OCI-LY7 (cell line): ENCODE measurements at regions not wholly inside any gene's neighbourhood (a gene's known extent, or its start where the extent isn't known, plus 50 kb on each side); places are given as distances from the start of the nearest gene placed in this dataset.

ENCODE experiments used
- BruUV-seq: library from RNA; stranded (reverse); fragments of 400-500 nt; replicated peaks from 2 replicates; lab custom pipeline; 2021; lab: Mats Ljungman, UMichigan
- CTCF ChIA-PET: fragments of 300-600 bp; sonication (Branson Sonifier 250); formaldehyde crosslinking; loops from one replicate; lab custom pipeline; 2022; ENCODE audit warnings: antibody characterized with exemption; ENCODE audit not compliant: unreplicated experiment; lab: Charles Lee
- POLR2A ChIA-PET: fragments of 300-600 bp; sonication (Branson Sonifier 250); formaldehyde crosslinking; loops from one replicate; lab custom pipeline; 2022; ENCODE audit warnings: antibody characterized with exemption; lab: Charles Lee
- DNase-seq: peaks from one replicate; pipeline ENCODE4 v3.0.0-alpha.2; 2015; ENCODE audit warnings: low spot score
- H2AFZ ChIP-seq: fragments of 200-600 bp; sonication (generic), shearing (Covaris generic); 2 replicates; pipeline ENCODE4 v1.6.1; 2014; ENCODE audit warnings: mild to moderate bottlenecking, antibody characterized with exemption, low read length, moderate library complexity
- H3K27ac ChIP-seq: fragments of 200-600 bp; sonication (generic); 2 replicates; pipeline ENCODE4 v1.5.1; 2014; ENCODE audit warnings: mixed run types, low read depth, mild to moderate bottlenecking, moderate library complexity, low read length, inconsistent platforms; ENCODE audit not compliant: poor library complexity, severe bottlenecking
- H3K36me3 ChIP-seq: fragments of 200-600 bp; sonication (generic); 2 replicates; pipeline ENCODE4 v1.6.1; 2014; ENCODE audit warnings: mild to moderate bottlenecking, antibody characterized with exemption, low read length, moderate library complexity, mixed read lengths; ENCODE audit not compliant: insufficient read depth
- H3K4me1 ChIP-seq: fragments of 200-600 bp; sonication (generic); 2 replicates; pipeline ENCODE4 v1.5.1; 2014; ENCODE audit warnings: mild to moderate bottlenecking, low read length; ENCODE audit not compliant: insufficient read depth, poor library complexity, severe bottlenecking
- H3K4me2 ChIP-seq: fragments of 200-600 bp; sonication (generic); 2 replicates; pipeline ENCODE4 v1.6.1; 2014; ENCODE audit warnings: mild to moderate bottlenecking, low read length
- H3K4me3 ChIP-seq: fragments of 200-600 bp; sonication (generic); 2 replicates; pipeline ENCODE4 v1.5.1; 2014; ENCODE audit warnings: mild to moderate bottlenecking, low read depth, low read length; ENCODE audit not compliant: poor library complexity, severe bottlenecking
- H3K79me2 ChIP-seq: fragments of 200-600 bp; sonication (generic); 2 replicates; pipeline ENCODE4 v1.6.1; 2016; ENCODE audit warnings: low read depth, mild to moderate bottlenecking, low read length, moderate library complexity, mixed read lengths; ENCODE audit not compliant: insufficient read depth
- H3K9me2 ChIP-seq: fragments of 200-600 bp; sonication (generic); 2 replicates; pipeline ENCODE4 v1.6.1; 2016; ENCODE audit warnings: mild to moderate bottlenecking, low read length, mixed read lengths; ENCODE audit not compliant: insufficient read depth
- H3K9me3 ChIP-seq: fragments of 200-600 bp; sonication (generic); 2 replicates; pipeline ENCODE4 v1.6.1; 2014; ENCODE audit warnings: mild to moderate bottlenecking, mixed run types, low read length, mixed read lengths
- H4K20me1 ChIP-seq: fragments of 200-600 bp; sonication (generic); 2 replicates; pipeline ENCODE4 v1.6.1; 2014; ENCODE audit warnings: mild to moderate bottlenecking, antibody characterized with exemption, low read length, moderate library complexity, mixed read lengths; ENCODE audit not compliant: insufficient read depth
- EZH2phosphoT487 ChIP-seq: fragments of 200-600 bp; sonication (generic); IDR thresholded peaks from 2 replicates; pipeline ENCODE4 v1.6.1; 2018; ENCODE audit warnings: low read depth, borderline replicate concordance, mild to moderate bottlenecking, mixed run types, antibody characterized with exemption, low read length, moderate library complexity, mixed read lengths
- intact Hi-C: fragments of 100-400 bp; cut with micrococcal nuclease; formaldehyde crosslinking; loops from one replicate; pipeline ENCODE4 v1.10.0; 2022; ENCODE audit not compliant: unreplicated experiment
- TF ChIP-seq, protein P1 (sequence below): fragments of 200-600 bp; sonication (generic); conservative IDR thresholded peaks from 2 replicates; pipeline ENCODE4 v1.5.1; 2014; ENCODE audit warnings: mild to moderate bottlenecking, antibody characterized with exemption, low read length, moderate library complexity, mixed read lengths

DNA sequence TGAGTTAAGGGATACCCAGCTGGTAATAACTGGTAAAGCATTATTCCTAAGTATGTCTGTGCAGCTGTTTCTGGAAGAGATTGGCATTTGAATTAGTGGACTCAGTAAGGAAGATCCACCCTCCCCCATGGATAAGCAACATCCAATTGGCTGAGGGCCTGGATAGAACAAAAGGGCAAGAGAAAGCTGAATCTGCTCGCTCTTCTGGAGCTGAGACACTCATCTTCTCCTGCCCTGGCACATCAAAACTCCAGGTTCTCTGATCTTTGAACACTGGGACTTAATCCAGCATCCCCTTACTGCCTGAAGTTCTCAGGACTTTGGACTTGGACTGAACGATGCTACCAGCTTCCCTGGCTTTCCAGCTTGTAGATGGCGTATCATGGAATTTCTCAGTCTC, 63.1 kb upstream of the CNOT2 start:
- ChIA-PET CTCF (no interaction called here), POLR2A (interaction anchor here (0.6 to 1.1 kb wide), 4 partner anchors 8 to 206 kb away, joined by 3 to 5 read pairs (median 4); no protein-coding TSS in a partner anchor)
- Histone ChIP-seq H3K36me3 (no peaks in the 10 kb centered on the region), H4K20me1 (no peaks in the 10 kb centered on the region), H3K9me3 (no peaks in the 10 kb centered on the region), H3K4me3 (no peak overlapping the region), H3K9me2 (no peaks in the 10 kb centered on the region), H3K4me2 (no peak overlapping the region), H2AFZ (no peak overlapping the region), H3K27ac (no peak overlapping the region), H3K4me1 (no peaks in the 10 kb centered on the region), H3K79me2 (no peaks in the 10 kb centered on the region)
- no TSS peak for BruUV-seq
- TF ChIP-seq EZH2phosphoT487 = no peak
- TF ChIP-seq, protein P1, sequence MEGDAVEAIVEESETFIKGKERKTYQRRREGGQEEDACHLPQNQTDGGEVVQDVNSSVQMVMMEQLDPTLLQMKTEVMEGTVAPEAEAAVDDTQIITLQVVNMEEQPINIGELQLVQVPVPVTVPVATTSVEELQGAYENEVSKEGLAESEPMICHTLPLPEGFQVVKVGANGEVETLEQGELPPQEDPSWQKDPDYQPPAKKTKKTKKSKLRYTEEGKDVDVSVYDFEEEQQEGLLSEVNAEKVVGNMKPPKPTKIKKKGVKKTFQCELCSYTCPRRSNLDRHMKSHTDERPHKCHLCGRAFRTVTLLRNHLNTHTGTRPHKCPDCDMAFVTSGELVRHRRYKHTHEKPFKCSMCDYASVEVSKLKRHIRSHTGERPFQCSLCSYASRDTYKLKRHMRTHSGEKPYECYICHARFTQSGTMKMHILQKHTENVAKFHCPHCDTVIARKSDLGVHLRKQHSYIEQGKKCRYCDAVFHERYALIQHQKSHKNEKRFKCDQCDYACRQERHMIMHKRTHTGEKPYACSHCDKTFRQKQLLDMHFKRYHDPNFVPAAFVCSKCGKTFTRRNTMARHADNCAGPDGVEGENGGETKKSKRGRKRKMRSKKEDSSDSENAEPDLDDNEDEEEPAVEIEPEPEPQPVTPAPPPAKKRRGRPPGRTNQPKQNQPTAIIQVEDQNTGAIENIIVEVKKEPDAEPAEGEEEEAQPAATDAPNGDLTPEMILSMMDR = no peak
- no peak for DNase-seq
- intact Hi-C loops = no loop called here

DNA sequence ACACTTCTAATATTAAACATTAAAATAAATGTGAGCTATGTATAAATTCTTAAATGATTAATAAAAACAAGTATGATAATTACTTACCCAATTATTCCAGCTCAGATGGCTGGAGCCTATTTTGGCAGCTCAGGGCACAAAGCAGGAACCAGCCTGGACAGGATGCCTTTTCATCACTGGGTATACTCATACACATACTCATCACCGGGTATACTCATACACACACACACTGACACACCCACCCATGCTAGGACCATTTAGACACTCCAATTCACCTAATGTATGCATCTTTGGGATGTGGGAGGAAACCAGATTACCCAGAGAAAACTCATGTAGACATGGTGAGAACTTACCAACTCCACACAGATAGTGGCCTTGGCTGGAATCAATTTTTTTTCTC, 57.9 kb upstream of the CNOT2 start:
- CTCF ChIA-PET = no interaction called here
- H3K4me1 ChIP-seq = no peaks in the 10 kb centered on the region
- no peaks in the 10 kb centered on the region for H4K20me1 ChIP-seq
- no peaks in the 10 kb centered on the region for H3K79me2 ChIP-seq
- H3K4me3 ChIP-seq = no peak overlapping the region
- BruUV-seq = no TSS peak
- no peak for TF ChIP-seq EZH2phosphoT487
- TF ChIP-seq, protein P1 = no peak
- intact Hi-C loops = no loop called here
- DNase-seq = no peak
- no peaks in the 10 kb centered on the region for H3K9me2 ChIP-seq
- H3K27ac ChIP-seq = no peak overlapping the region
- no peak overlapping the region for H2AFZ ChIP-seq
- POLR2A ChIA-PET = interaction anchor here (0.6 to 1.0 kb wide), 3 partner anchors 8 to 149 kb away, joined by 3 read pairs; no protein-coding TSS in a partner anchor
- no peaks in the 10 kb centered on the region for H3K9me3 ChIP-seq
- H3K36me3 ChIP-seq = no peaks in the 10 kb centered on the region
- H3K4me2 ChIP-seq = no peak overlapping the region

DNA sequence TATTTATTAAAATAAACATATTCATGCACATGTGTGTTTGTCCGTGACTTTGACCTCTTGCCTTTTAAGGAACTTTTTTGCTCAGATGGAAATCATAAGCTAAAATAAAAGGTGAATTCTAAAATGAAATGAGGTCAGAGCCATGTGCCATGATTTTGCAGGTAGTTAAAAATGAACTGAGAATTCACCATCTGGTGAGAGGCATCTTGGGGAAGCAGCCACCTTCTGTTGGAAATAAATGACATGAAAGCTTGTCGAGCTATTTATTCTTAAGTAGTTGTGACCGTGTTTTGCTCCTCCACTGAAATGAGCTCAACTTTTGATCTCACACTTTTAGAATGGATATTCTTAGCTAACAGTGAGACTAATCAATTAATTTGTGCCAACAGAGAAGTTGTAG, 56.8 kb upstream of the CNOT2 start:
- H3K4me1 ChIP-seq = no peaks in the 10 kb centered on the region
- no peak for TF ChIP-seq EZH2phosphoT487
- TF ChIP-seq, protein P1 = no peak
- no peaks in the 10 kb centered on the region for H4K20me1 ChIP-seq
- H3K4me3 ChIP-seq = no peak overlapping the region
- ChIA-PET POLR2A (interaction anchor here (0.7 to 0.8 kb wide), 2 partner anchors 67 to 102 kb away, joined by 3 read pairs; no protein-coding TSS in a partner anchor), CTCF (no interaction called here)
- H3K9me2 ChIP-seq = no peaks in the 10 kb centered on the region
- H2AFZ ChIP-seq = no peak overlapping the region
- intact Hi-C loops = no loop called here
- no peak overlapping the region for H3K4me2 ChIP-seq
- DNase-seq = no peak
- H3K79me2 ChIP-seq = no peaks in the 10 kb centered on the region
- H3K27ac ChIP-seq = no peak overlapping the region
- no peaks in the 10 kb centered on the region for H3K36me3 ChIP-seq
- H3K9me3 ChIP-seq = no peaks in the 10 kb centered on the region
- no TSS peak for BruUV-seq
